T1000 (cell line): ENCODE measurements at regions not wholly inside any gene's neighbourhood (a gene's known extent, or its start where the extent isn't known, plus 50 kb on each side); places are given as distances from the start of the nearest gene placed in this dataset.

Experiments used
- DNase-seq: peaks from one replicate; lab custom pipeline; 2025; ENCODE audit warnings: mixed read lengths; lab: John Stamatoyannopoulos, UW

DNA sequence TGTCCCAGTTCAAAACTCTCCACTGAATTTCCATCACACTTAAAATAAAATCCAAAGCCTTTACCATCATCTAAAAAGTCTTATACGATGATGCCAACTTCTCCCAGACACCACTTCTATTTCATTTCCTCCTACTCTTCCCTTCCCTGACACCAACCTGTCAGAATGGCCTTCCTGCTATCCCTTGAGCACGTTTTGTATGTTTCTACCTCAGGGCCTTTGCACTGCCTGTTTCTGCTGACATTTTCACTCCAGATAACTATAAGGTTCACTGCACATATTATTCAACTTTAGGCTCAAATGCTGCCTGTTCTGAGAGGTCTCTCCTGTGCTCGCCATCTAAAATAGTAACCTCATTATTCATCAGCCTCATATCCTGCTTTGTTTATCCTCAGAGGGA lies 269.6 kb downstream of the HTR7 start:
- DNase-seq: no peak

DNA sequence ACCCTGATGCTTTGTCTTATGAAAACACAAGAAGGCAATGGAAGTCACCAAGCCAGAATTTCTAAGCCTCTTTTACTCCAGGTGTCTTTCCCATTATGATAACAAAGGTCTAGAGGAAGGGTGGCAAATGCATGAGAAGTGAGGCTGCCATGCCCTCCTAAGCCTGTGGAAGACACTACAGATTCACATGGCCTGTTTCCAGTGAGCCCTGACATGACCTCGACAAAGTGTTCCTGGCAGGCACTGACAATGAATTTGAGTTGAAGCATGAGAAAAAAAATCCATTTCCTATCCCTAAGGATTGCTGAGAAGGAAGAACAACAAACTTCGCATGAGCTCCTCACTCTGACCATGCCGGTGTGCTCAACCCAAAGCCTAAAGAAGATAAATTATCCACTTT lies 268.0 kb downstream of the HTR7 start:
- DNase-seq: no peak

DNA sequence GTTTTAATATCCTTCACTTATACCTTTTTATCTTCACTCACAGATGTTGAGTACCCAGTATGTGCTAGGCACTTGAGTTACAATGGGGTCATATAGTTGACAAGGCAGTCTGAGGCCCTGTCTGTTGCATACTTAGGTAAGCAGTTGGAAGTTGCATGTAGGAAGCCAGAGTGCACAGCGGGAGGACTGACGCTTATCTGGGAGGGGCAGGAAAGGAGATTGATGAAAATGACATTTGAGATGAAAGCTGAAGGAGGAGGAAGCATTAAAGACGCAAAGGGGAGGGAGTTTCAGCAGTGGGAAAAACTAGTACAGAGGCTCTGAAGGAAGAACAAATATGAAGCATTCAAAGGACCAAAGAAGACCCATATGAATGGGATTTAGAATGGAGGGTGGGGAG lies 266.2 kb downstream of the HTR7 start:
- no peak for DNase-seq

DNA sequence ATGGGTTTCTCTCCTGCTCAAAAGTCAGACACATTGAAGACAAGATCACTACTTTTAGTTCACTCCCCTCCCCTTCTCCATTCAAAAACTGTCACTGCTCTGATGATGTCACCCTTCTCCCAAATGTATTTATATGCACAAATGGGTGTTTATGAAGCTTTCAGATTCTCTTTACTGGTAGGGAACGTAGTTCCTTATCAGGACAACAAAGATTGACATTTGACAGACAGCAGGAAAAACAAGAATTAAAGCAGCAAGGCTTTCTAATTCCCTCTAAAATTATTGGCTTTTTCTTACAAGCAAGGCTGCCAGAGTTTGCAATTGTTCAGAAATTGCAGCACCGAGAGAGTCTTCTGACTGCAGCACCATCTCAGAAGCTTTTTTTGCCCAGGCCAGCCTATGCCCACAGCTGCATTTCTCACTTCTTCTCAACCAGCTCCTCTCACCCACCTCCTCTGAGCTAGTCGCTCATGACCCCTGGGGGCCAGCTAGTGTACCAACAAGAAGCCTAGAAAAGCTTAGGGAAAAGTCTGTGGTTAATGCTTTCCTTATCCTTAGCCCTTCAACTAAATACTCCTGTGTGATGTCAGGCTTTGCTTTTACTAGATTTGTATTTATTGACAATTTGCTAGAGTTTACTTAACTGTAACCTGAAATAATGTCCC lies 265.1 kb downstream of the HTR7 start:
- peak; percentile 46 for DNase-seq

DNA sequence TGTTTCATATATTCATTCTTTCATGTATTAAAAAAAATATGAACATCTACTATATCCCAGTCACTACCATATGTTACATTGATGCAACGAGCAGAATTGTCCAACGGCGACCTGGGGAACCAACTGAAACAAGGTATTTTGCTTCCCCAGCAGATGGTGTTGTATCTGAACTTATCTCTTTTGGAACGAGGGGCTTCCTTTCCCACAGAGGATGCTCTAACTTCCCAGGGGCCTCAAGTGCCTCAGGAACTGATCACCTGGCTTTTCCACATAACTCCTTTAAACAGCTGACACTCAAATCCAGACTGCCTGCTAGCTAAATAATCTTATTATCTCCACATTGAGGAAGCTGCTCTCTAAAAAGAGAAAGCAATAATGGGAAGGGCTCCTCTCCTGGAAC lies 259.3 kb downstream of the HTR7 start:
- DNase-seq: no peak

DNA sequence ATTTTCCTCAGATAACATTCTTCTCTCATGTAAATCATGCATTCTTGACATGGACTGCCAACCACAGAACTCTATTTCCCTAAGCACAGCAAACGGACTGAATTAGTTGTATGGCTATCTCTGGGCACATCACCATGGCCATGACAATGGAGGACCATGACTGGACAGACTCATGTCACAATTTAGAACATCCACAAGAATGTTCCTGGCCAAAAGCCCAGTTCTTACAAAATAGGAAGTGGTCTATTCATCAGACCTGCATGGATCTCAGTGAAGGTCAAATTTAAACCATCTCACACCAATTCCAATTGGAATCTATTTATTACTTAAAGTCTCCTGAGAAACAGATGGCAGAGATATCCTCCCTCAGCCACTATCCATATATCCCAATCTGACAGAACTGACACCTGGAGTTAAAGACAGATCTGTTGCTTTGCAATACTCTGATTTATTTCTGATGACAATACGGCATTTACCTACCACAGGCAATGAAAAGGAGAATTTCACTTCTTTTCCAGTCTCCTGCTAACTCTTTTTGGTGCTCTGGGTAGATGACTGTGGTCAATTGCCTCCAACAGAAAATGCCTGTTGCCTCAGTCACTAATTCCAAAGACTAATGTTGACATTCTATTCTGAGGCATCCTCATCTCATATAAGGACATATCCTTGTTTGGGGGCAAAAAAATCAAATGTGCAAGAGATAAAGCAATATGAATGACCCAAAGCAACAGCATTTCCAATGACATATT lies 254.8 kb downstream of the HTR7 start:
- DNase-seq: no peak

DNA sequence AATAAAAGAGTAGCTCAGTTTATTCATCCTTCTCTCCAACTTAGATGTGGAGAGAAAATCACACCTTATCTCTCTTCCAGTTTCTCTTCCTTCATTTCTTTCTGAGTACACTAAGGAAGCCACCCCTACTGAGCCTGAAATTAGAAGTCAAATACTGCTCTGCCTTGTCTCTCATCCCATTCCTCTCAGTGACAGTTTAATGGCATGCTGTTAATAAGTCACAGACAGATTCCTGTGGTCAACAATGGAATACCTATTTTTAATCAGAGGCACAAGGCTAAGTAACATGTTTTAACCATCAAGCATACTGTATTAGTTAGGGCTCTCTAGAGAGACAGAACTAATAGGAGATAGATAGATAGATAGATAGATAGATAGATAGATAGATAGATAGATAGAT lies 253.2 kb downstream of the HTR7 start:
- DNase-seq: no peak

DNA sequence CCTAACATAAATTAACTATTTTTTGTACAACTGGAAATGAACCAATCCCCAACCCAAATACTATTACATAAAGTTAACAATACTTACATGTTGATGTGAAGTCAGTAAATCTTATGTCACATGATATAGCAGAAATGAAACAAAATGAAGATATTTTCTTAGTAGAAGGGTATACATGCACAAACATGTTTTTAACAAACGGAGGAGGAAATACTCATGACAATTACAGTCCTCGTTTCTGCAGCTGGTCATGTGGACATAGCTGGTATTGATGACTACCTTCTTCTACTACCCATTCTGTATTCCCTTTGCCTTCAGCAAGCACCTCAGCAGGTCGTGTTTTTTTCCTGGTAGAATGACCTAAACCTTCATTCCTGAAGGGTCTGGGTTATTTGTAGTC lies 252.3 kb downstream of the HTR7 start:
- DNase-seq: no peak

DNA sequence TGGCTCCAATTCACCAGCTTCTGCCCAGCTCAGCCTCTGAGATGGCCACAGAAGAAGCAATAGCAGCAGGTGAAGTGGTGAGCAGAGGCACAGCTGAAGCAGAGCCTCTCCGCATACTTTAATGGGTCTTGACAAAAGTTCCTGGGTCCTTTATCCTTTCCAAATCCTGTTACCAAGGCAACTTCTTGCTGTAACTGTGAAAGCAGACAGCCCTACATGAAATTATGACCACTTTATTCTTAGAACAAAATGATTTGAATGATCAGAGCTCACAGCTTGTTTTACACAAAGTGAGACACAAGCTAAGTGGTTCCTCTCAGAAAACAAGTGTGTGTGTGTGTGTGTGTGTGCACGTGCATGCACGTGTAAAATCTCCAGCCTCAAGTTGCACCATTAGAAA lies 245.6 kb downstream of the HTR7 start:
- DNase-seq: no peak

DNA sequence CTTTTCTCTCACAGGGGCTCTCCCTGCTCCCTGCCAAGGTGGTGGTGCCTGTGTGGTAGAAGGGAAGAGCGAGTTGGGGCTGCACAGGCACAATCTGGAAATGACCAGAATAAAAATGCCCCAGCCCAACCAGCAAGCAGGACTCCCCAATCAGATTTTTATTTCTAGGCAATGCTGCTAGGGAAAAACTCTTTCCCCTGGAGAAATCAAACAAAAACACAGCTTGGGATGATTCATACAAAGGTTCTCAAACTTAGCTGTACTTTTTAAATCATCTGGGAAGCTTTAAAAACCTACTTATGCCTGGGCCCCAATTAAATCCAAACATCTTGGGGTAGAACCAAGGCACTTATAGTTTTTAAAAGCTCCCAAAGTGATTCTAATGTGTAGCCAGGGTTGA lies 243.2 kb downstream of the HTR7 start:
- DNase-seq: no peak

DNA sequence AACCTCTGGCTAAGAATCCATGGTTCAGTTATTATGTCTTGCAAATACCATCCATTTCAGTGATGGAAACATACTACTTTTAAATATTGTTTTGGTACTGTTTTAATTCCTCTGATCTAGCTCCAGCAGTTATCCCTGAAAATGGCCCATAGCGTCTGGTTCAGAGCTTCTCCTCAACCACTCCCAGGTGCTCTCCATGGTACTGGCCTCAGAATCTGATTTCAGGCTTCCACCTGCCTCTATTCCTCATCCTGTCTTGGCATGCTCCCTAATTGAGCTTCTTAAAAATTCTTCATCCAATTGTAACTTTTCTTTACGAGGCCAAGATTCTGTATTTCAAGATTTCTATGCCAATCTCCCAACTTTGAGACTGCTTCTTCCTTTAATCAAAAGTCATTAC lies 236.3 kb downstream of the HTR7 start:
- DNase-seq: no peak

DNA sequence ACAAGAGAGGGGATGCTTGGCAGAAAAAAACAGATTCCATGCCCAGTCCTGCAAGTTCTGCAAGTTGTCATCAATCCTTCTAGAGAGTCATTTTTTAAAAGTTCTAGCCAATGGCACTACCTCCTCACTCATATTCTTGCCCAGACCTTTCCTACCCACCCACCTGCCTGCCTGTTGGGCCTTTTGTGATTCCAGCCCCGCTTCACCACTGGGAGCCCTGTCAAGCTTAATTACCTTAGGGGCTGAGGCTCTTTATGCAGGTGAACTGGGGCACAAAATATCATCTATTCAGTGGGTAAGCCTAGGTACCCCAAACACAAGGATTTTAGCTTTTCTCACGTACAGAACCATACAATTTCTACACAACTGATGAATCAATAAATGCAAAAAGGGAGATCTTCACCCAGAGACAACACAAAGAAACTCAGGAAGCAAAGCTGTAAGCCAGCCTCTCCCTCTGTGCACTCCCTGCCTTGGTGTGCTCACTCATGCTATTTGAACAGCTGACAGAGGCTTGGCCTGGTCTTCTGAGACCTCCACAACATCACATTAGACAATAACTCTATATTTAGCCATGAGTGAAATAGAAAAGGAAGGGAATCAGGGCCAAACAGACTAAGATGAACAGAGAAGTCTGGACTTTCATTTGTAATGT lies 222.6 kb downstream of the HTR7 start:
- no peak for DNase-seq

DNA sequence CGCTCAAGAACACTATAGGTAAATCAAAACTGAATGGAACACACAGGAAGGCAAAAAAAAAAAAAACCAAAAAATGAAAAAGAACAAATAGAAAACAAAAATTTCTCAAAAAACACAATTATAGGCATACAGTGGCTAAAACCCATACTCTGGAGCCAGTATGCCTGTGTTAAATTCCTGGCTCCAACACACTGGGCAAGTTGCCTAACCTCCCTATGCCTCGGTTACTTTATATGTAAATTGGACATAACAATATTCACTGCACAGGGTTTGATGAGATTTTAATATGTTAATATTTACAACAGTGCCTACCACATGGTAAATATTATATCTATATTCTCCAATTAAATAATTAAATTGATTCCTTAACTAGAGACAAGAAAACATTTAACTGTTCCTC lies 217.1 kb downstream of the HTR7 start:
- no peak for DNase-seq

DNA sequence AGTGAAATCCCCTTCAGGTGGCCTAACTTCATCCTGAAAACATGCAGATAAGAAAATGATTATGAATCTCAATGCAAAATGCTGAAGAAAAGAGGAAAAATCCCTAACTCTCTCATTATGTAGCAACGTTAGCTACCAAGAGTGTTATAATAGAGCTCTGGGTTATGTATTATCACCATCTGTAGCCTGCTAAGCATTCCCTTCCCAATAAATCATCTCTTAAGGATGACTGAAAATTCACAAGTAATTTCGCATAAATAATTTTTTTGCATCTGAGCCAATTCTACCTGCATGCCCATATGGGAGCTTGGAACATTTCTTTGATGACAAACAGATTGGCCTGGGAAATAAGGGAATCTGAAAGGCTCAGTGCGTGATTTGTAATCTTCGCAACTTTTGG lies 216.1 kb downstream of the HTR7 start:
- DNase-seq: no peak

DNA sequence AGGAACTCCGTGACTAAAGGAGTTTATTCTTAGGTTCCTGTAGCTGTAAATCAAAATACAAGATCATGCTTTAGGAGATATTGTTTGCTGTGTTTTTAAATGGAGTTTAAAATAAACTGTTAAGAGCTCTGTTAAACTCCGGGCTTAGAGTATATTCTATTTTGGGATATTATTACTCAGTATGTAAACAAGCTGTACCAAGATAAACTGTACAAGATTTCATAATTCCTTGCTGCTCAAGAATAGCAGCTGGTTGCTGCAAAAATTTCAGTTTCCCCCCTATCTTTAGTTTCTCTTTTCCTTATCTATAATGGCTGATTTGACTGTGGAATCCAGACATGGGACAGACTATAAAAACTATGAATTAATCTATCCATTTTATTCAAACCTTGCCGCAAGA lies 215.7 kb downstream of the HTR7 start:
- DNase-seq: no peak

DNA sequence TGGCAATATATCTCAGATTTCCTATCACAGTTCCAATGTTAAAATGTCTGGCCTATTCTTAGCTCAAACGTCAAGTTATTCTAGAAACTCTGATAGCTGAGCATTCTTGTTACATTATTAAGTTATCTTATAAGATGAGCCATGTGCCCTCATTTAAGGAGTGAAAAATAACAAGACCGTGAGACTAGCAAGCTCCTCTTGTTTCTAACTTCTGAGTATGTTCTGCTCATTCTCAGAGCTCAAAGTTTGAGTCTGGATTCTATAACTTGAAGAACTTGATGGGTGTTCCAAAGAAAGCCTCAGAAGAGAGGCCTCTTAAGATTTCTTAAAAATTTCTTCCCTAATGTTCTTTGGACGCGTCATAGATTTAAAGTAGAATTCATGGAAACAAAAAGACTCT lies 215.2 kb downstream of the HTR7 start:
- no peak for DNase-seq

DNA sequence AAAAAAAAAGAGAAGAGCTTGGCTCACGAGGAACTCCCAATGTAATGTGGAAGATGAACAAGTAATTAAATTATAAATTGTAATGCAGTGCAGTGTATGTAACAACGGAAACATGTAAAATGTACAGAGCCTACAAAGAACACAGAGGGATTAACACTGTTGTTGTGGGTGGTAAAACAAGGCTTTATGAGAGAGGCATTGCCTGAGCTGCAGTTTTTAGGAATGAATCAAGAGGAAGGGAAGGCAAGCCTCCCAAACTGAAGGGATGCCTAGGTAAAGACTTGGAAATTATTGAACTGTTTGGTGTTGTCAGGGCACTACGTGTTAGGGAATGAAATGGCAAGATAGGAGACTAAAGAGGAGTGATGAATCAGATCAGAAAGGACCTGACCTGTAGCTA lies 213.7 kb downstream of the HTR7 start:
- DNase-seq: no peak

DNA sequence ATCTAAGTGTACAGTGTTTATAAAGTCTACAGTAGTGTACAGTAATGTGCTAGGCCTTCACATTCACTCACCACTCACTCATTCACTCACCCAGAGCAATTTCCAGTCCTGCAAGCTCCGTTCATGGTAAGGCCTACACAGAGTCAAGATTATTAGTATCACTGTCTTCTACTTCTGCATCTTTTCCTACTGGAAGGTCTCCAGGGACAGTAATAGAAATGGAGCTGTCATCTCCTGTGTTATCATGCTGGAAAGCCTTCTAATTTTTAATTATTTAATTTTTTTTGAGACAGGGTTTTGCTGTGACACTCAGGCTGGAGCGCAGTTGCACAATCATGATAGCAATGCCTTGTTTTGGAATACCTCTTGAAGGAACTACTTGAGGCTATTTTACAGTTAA lies 207.0 kb downstream of the HTR7 start:
- DNase-seq: no peak

DNA sequence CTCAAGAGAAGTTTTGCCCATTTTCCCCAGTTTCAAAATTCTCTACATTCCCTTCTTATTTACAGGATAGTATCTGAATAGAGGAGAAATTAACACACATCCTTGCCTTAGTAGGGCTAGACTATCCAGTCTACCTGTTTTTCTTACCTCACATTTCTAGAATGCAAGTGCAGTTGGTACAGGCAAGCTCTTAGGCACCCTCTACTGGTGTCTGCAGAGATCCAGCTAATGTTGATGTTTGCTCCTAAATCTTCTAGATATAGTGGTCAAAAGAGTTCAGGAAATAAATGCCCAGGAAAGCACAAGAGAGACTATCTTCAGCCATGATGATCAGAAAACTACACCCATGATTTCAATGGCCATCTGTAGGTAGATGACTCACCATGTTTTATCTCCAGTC lies 205.3 kb downstream of the HTR7 start:
- DNase-seq: no peak

DNA sequence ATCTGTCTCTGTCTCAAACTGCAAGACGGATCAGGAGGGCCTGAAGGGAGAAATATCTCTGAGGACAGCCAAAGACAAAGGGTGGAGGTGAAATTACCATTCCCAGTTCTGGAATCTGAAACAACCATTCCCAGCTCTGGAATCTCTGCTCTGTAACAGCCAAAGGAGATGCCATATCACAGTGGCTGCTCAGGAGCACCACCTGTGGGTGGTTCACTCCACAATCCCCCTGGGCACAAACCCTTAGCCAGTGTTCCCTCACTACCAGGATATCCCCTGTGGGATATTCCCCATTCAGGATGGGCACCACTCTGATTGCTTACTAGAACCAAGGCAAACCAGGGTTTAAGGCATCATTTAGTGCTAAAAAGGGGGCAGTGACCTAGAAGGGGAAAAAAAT lies 199.0 kb downstream of the HTR7 start:
- no peak for DNase-seq

DNA sequence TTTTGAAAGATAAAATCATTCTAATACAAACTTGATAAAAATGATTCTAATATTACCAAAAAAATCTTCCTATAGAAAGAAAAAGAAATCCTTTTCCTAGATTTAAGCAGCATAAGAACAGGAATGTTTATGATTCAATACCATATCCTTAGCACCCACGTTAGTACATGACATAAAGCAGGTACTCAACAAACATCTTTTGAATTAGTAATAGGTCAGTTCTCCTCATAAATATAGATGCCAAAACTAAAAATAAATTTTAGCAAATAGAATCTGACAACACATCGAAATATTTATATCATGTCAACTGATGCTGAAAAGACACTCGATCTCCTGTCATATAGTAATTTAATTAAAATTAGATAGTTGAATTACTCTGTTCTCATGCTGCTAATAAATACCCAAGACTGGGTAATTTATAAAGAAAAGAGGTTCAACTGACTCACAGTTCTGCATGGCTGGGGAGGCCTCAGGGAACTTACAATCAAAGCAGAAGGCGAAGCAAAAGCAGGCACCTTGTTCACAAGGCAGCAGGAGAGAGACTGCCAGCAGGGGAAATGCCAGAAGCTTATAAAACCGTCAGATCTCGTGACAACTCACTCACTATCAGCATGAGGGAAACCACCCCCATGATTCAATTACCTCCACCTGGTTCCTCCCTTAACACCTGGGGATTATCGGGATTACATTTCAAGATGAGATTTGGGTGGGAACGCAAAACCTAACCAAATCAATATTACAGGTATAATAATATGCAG lies 191.8 kb downstream of the HTR7 start:
- no peak for DNase-seq

DNA sequence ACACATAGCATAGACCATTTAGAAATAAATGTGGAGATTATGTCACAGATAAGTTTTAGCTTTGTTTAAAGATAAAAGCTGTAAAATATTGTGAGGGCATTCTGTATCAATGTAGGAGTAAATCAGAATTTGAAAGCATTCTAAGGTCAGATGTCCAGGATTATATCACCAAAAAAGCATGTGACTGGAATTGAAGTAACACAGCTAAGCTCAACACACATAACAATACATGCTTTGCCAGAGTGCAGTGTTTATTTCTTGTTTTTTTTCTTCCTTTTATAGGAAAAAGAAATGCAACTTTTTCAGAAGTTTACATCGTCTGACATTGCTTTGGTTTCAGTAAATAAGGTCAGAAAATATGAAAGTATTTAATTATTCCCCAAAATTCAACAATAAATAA lies 183.4 kb downstream of the HTR7 start:
- no peak for DNase-seq

DNA sequence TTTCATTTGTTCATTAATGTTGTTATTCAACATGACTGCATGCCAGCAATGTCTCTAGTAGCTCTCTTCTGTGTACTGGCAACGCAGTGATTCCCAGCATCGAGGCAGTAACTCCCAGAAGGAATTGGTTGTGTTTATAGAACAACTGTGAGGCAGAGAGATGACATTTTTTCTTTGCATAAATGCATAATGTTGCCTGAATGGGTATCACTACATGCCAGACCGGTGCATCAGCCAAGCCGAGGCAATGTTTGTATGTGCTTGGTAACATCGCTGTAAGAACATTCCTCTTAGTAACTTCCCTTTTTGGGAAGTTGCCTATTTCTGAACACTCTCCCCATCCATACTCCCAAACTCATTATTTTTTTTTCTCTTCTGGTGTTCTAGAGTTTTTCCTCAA lies 182.9 kb downstream of the HTR7 start:
- DNase-seq: peak; percentile 61
